BJ (cell line): ENCODE measurements at regions not wholly inside any gene's neighbourhood (a gene's known extent, or its start where the extent isn't known, plus 50 kb on each side); places are given as distances from the start of the nearest gene placed in this dataset.

Source experiments
- CTCF ChIA-PET: fragments of 350-600 bp; formaldehyde crosslinking; extraction: SDS; loops from one replicate; lab custom pipeline; 2021; ENCODE audit warnings: antibody characterized with exemption, inconsistent platforms; lab: Yijun Ruan, JAX
- POLR2A ChIA-PET: fragments of 300-600 bp; sonication (Branson Sonifier 250); formaldehyde crosslinking; extraction: SDS; loops from one replicate; lab custom pipeline; 2021; ENCODE audit warnings: antibody characterized with exemption; lab: Charles Lee
- DNase-seq: peaks from one replicate; pipeline ENCODE4 v3.0.0-alpha.2; 2011; ENCODE audit warnings: low read depth
- H3K27me3 ChIP-seq: 2 replicates; pipeline ENCODE4 v1.6.0; 2011; ENCODE audit warnings: low read length; ENCODE audit not compliant: control insufficient read depth, insufficient read depth
- H3K36me3 ChIP-seq: 2 replicates; pipeline ENCODE4 v1.5.1; 2011; ENCODE audit warnings: low read length; ENCODE audit not compliant: control insufficient read depth, insufficient read depth
- H3K4me3 ChIP-seq: 2 replicates; pipeline ENCODE4 v1.5.1; 2011; ENCODE audit warnings: low read depth, mild to moderate bottlenecking, control low read depth, low read length
- CTCF ChIP-seq: IDR thresholded peaks from 2 replicates; pipeline ENCODE4 v1.5.1; 2011; ENCODE audit warnings: low read depth, mild to moderate bottlenecking, control low read depth, inconsistent platforms, low read length, moderate library complexity; ENCODE audit not compliant: insufficient read depth

- CTCF ChIA-PET, result no interaction called here
- no peak for DNase-seq
These were observed 247.4 kb downstream of the FBXO8 start for GRCh38 chr4:174036111-174036510.

GRCh38 chr4:174023641-174024040, 259.8 kb downstream of the FBXO8 start:
- DNase-seq, result no peak
- no peak overlapping the region for H3K4me3 ChIP-seq
- POLR2A ChIA-PET, result no interaction called here
- no peaks in the 10 kb centered on the region for H3K36me3 ChIP-seq
- TF ChIP-seq CTCF, result no peak
- CTCF ChIA-PET, result no interaction called here
- no peaks in the 10 kb centered on the region for H3K27me3 ChIP-seq

More at GRCh38 chr4:174036111-174036510, 247.4 kb downstream of the FBXO8 start:
- Histone ChIP-seq H3K27me3 (no peaks in the 10 kb centered on the region), H3K36me3 (no peaks in the 10 kb centered on the region), H3K4me3 (no peak overlapping the region)
- no peak for TF ChIP-seq CTCF
- POLR2A ChIA-PET, result no interaction called here

GRCh38 chr4:174018236-174018635, 265.2 kb downstream of the FBXO8 start:
- no peak overlapping the region for H3K4me3 ChIP-seq
- H3K36me3 ChIP-seq, result no peaks in the 10 kb centered on the region
- DNase-seq, result no peak
- H3K27me3 ChIP-seq, result no peaks in the 10 kb centered on the region
- TF ChIP-seq CTCF, result no peak
- ChIA-PET POLR2A (no interaction called here), CTCF (no interaction called here)

GRCh38 chr4:174016251-174016650, 267.2 kb downstream of the FBXO8 start:
- no peak for TF ChIP-seq CTCF
- POLR2A ChIA-PET, result no interaction called here
- Histone ChIP-seq H3K4me3 (no peak overlapping the region), H3K36me3 (no peaks in the 10 kb centered on the region), H3K27me3 (no peaks in the 10 kb centered on the region)
- CTCF ChIA-PET, result no interaction called here
- no peak for DNase-seq

- no peak for TF ChIP-seq CTCF
- no peaks in the 10 kb centered on the region for H3K27me3 ChIP-seq
- no peak overlapping the region for H3K4me3 ChIP-seq
- ChIA-PET POLR2A (no interaction called here), CTCF (no interaction called here)
- DNase-seq, result no peak
- no peaks in the 10 kb centered on the region for H3K36me3 ChIP-seq
These were observed 270.6 kb downstream of the FBXO8 start for GRCh38 chr4:174012886-174013259.
